Hematopoietic multipotent progenitor cell treated with erythropoietin and hydrocortisone succinate and interleukin-3 and kit ligand, for 6 days (in vitro differentiated cells): ENCODE measurements at regions not wholly inside any gene's neighbourhood (a gene's known extent, or its start where the extent isn't known, plus 50 kb on each side); places are given as distances from the start of the nearest gene placed in this dataset.

Experiments used
- DNase-seq: peaks from one replicate; pipeline ENCODE4 v3.0.0-alpha.2; 2015

DNA sequence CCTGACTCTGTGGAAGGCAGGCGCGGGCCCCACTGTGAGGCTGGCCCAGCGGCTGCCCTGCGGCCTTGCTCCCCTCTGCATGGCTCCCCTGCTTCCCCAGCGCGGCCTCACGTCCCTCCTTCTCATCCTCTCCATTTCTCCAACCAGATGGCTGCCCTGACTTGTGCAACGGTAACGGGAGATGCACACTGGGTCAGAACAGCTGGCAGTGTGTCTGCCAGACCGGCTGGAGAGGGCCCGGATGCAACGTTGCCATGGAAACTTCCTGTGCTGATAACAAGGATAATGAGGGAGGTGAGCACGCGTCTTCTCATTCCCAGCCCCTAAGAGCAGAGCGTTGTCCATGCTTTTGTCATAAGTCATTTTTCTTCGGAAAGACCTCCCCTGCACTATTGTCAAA, 129.0 kb upstream of the WWC1 start:
- no peak for DNase-seq

DNA sequence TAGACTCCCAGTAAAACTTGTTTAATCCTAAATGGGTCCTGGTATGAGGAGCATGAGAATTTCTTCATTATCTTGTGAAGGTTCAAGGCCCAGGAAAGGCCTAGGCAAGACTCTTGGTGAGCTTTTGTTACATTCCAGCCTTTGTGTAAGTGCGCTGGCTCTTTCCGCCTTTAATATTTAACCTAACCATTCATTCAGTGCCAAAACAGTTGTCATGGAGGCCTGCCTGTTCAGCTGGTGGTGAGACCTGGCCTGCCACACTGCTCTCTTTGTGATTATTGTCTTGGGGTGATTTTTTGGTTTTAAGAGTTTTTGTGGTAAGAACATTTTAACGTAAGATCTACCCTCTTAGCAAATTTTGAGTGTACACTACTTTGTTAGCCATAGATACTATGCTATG, 127.5 kb upstream of the WWC1 start:
- no peak for DNase-seq

DNA sequence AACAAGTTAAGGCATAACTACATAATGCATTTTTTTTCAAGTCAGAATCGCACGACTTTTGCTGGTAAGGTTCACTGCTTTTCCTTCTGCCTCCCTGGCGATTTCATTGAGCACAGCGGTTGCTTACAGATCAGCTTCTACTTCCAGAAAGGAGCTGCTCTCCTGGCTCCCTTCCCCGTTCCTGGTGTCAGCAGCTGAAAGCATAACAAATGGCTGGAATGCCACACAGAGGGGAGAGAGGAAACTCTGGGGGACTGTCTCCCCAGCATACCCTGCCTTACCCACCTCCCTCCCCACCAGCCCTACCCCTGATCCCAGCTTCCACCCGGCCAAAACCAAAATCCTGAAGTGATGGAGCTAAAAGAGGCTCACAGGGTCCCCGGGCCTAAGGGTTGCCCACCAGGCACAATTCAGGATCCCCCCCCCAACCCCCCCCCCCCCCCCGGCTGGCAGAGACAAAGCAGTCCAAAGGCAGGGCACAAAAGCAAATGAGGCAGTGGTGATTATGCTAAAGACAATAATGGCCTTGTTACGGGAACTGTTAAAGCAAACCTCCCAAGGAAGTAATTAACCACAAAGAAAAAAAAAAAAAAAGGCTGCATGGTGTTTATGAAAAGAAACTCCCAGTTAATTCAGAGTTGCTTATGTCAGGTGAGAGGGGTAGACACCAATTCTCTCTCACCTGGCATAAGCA, 126.1 kb upstream of the WWC1 start:
- no peak for DNase-seq

DNA sequence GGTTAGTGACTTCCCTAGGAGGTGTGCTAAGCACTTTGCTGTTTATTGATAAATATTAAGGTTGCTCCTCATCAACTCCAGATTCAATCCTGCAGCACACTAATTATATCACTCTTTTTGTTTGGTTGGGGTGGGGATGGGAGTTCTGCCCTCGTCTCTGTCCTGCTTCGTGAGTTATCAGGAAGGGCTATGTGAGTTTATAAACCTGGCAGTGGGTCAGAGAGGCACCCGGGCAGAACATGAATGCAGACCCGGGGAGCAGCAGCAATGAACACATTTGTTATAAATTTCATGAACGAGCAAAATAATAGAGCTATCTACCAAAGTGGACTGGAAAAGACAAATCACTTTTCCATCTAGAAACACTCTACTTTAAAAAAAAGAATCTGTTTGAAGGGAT, 125.5 kb upstream of the WWC1 start:
- no peak for DNase-seq

DNA sequence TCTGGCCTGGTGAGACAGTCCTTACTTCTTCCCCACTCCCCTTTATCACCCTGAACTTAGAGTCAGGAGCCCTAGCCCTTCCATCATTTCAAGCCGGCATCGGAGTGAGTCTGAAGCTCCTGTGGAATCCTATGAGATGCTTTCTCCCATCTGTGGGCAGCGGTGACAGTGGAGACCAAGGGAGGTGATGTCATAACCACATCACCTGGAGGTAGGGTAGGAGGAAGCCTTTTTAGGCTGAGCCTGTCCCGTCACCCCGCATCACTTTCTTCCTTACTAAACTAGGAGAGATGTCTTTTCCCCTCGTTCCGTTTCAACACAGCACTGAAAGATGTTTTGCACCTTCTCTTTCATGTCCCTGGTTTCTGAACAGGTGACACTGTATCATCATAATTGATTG, 124.1 kb upstream of the WWC1 start:
- no peak for DNase-seq

DNA sequence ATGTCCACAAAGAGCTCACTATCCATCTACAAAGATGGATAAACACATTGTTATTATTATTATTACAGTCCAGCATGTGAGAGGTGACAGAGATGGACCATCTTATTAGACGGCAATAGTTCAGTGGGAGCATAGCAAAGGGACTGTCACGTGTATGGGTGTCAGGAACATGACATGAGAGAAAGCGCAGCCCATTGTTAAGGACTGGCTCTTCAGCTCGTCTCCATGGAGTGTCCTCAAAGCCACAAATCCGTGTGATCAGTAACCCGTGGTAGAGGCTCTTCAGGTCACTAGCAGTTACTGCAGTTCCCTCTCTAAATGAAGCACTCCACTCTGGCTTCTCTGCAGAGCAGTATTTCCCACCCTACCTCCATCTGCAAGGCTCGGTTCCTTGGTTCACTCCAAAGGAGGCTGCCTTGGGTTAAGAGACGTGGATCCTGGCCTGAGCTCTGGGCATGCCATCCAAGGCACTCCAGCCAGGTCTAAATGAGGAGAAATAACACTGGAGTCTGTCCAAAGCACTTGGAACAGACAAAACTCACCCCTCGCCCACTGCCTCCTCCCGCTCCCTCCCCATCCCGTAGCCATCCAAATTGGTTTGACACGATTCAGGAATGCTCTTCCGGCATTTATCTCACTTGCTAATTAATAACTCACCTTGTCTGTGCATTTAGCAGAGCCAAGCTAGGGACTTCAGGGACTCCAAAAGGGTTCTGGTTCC, 122.3 kb upstream of the WWC1 start:
- DNase-seq = no peak

DNA sequence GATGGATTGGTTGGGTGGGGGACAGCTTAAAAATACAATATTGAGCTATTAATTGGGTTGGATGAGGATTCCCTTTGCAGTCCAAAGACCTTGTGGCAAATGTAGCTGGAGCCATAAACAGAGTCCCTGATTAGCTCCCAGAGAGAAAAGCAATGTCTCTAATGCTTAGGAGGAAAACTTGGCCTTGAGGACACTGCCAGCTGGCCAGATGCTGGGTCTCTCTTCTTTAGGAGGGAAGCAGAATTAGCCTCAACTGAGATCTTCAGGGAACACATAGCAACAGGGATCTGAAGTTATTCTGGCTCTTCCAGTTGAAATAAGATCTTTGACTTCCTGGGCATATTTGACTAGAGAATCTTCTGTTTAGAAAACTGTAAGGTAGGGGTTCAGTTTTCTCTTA, 121.7 kb upstream of the WWC1 start:
- no peak for DNase-seq

DNA sequence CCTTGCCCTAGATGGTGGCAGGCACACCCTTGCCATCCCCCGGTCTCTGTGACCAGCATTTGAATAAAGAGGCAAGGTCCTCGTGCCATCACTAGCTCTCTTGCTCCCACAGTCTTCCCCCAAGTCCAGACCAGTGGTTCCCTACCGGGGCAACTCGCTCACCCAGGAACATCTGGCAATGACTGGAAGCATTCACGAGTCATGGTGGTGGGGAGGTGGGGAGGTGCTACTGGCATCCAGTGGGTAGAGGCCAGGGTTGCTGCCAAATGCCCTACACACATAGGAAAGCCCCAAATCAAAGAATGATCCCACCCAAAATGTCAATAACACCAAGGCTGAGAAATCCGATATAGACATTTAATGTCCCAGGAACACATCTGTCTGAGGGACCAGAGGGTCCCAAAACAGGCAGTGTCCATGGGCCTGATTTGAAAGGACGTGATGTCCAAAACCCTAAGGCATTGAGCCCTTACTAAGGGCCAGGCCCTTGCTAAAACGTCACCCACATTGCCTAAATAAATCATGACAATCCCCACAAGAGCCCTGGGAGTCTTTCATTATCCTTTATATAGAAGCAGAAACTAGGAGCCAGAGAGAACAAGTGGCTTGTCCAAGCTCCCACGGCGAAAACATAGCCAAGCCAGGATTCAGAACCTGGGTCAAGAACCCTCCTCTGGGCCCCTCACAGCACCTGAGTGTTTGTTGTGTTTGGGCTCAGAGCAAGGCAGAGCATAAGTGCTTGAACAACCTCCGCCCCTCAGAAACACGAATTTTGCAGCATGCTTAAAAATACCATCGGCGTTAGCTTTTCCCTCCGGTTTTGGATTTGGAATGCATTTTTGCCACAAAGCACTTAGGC, 119.3 kb upstream of the WWC1 start:
- DNase-seq = no peak

DNA sequence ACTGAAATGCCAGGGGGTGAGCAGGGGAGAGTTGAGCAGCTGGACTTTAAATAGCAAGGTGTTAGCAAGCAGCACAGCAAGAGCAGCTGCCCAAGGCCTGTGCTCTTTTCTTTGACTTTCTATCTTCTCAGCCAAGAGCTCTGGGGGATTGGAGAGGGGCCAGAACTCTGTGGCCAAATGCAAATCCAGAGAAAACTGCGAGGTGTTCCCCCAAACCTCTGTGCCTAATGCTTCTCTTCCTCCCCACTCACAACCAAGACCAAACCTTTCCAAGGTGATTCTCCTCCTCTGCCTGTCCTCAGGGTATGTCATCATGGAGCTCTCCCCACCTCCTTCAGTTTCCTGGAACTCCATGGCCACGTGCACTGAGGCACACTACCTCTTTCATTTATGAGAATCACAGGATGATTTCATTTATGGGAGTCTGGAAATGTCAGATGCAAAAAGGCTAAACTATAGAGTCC, 118.7 kb upstream of the WWC1 start:
- DNase-seq = no peak

DNA sequence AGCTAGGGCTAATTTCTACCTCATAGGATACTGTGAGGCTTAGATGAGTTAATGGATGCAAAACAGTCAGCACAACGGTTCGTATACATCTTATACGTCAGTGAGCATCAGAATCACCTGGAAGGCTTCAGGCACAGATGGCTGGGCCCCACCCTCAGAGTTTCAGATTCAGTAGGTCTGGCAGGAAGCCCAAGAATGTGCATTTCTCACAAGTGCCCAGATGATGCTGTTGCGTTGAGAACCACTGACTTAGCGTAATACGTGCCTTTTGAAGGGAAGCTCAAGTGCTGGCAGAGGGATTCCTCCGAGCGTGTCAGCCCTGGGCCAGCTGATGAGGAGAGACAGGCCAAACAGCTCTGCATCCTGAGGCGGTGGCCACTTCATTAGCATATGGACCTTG, 117.1 kb upstream of the WWC1 start:
- DNase-seq = no peak

DNA sequence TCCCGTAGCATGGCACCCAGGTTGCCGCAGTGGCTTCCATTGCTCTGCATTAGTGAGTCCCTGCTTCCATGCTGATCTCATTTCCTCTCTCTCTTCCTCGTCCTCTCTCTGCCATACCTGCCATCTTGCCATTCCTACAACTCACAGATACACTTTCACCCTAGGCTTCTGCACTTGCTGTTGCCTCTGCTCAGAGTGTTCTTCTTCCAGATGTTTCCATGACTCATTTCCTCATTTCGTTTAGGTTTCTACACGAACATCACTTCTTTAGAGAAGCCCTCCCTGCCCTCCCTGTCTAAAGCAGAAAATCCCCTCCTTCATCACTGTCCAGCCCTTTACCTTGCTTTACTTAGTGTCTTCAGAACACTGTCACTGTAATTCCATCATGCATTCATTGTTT, 115.2 kb upstream of the WWC1 start:
- DNase-seq = peak; percentile 3

DNA sequence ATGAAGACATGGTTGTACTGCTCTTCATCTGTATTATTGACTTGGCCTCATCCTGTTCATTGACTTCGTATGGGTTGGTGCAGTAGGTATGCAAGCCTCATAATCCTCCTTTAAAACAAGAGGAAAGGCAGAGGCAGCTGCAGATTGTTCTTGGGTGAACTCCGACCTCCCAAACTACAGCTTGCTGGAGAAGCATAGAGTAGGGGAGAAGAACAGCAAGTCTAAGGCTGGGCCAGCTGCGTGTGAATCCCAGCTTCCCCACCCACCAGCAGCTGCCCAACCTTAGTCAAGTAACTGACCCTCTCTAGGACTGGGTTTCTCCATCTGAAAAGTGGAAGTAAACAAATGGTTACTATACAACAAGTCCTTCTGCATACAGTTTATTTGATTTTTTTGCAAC, 114.5 kb upstream of the WWC1 start:
- DNase-seq = no peak

DNA sequence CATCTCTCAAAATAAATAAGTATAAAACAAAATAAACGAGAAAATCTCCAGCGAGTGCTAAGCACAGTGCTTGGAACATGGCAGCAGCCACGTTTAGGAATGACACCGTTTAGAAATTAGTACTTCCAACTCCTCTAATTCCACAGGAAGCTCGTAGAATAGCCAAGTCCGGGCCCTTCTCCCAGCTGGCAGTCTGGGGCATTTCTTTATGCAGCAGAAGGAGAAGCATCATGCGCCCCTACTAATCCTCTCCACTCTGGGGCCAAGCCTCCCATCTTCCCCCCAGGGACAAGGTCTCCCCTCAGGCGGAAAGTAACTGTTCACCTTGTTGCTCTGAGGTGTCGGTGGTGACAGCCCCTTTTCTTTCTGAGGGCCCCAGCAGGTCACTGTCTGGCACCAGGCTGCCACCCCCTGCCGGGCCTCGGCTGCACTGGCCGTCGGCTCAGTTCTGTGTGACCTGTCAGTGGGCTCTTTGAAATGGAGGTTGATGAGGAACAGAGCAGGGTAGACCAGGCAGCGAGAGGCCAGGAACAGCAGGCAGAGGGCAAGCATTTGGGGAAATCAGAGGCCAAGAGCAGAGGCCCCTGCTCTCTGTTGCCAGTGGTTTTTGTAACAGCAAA, 113.5 kb upstream of the WWC1 start:
- no peak for DNase-seq

DNA sequence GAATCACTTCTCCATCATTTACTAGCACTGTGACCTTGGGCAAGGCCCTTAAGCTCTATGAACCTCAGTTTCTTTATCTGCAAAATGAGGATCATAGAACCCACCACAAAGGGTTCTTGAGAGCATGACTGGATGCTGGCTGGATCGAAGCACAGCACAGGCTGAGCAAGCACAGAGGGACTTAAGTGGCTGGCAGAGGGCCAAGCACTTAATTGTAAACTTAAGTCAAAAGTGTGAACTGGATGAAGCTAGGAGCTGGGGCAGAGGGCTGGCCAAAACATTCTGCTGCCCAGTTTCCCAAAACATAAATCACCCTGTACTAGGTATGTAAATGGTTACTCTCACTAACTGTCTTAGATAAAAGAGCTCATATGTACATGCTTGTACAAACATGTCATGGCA, 112.3 kb upstream of the WWC1 start:
- DNase-seq = no peak

DNA sequence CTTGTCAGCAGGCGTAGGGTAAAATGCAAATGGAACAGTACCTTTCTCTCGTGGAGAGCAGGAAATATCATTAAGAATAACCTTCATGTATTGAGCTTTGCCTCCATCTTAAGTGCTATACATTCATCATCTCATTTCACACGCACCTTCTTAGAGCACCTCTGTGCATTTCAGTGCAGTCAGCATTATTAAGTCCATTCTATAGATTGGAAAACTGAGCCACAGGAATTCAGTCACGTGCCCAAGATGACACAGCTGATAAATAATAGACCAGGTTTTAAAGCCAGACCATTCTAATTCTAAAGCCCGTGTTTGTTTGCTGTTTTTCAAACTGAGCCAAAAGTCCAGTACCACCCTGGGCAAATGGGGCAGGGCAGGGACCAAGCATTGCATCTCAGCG, 109.2 kb upstream of the WWC1 start:
- no peak for DNase-seq

DNA sequence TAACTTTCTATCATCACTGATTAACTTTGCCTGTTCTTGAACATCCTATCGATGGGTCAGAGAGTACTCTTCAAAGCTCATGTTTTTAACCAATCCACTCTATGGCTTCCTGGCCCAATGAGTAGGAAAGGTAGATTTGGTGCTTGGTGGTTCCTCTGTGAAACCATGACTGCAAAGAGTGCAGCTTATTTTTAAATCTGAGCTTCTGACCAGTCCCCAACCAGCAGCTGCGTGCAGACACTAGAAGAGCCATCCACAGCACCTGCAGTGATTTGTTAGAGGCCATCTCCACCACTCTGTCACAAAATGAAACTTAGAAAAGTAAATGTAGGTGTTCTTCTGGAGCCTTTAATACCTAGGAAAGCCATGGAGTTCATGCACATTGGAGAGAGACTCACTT, 107.3 kb upstream of the WWC1 start:
- DNase-seq = no peak

DNA sequence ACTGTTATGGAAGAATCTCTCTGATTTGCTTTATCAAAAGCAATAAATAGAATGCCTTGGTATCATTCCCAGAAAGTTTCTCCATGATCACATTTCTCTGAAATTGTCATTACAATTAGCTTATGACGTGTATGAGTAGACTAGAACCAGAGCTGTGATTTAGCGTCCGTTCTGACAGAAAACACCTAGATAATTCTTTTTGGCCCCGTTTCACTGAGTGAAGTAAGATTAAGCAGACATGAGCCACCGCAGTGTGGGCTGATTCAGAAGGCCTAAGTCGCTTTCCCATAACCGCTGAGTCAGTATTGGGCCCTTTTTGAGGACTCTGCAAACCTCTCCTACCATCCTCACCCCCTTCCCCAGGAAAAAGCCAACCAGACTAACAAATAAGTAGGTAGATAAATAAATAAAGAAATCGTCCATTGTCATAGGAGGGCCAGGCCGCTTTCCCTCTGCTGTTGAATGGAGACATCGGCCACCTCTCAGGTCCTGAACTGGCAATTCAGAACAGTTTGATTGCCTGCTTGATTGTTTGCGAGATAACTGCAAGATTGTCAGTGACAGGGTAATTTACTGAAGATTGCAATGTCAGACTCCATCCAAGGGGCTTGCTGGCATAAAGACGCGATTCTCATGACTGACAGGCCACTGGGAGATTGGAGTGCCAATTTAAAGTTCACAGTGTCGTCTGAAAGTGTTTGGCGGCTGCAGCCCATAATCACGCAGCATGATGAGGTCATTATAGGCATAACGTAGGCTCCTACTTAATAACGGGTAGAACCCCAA, 105.0 kb upstream of the WWC1 start:
- DNase-seq = no peak

DNA sequence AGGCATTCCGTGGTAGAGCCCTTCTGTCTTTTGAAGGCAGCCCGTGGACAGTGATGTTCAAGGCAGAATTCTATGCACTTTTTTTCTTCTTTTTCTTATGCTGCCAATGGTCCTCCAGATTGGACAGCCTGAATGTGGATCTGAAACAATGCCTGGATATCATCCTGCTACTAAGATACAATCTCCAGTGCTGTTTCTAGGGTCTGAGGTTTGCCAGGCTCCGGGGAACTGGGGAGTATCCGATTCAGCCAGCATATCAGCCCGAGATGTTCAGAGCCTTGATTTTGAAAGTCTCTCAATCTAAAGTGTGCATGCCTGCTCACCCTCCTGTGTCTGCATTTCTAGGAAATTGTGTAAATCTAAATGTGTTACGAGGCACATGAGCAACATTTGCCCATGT, 103.8 kb upstream of the WWC1 start:
- DNase-seq = no peak

DNA sequence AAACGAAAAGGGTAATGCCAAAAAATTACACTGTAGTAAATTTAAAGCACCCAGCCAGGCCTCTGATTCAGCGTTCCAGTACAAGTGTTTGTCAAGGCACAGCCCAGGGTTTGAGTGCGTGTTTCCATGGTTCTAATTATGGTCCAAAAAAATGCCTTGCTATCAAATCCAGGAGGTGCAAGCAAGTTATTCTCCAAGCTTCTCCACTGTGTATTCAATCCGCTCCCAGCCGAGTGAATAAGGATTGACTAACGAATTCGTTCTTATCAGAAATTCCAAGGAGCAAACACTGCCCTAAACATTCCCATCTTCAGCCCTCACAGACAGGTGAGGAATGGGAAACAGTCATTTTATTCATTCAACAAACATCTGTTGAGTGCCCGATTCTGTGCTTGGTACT, 103.3 kb upstream of the WWC1 start:
- no peak for DNase-seq

DNA sequence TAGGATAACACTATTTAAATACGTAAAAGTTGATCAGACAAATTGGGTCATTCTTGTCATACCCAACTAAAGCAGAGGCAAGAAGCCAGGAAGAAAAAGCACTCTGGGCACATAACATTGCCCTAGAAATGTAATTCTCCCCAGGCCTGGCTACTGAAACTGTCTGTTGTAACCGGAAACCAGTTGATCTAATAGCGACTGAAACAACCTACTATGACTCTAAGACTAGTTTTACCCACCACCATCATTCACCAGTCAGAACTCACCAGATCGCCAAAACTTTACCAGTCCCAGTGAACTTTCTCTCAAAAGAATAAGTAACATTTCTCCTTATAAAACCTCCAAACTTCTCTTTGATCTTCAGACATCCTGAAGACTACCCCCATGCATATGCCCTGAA, 99.3 kb upstream of the WWC1 start:
- DNase-seq = no peak

DNA sequence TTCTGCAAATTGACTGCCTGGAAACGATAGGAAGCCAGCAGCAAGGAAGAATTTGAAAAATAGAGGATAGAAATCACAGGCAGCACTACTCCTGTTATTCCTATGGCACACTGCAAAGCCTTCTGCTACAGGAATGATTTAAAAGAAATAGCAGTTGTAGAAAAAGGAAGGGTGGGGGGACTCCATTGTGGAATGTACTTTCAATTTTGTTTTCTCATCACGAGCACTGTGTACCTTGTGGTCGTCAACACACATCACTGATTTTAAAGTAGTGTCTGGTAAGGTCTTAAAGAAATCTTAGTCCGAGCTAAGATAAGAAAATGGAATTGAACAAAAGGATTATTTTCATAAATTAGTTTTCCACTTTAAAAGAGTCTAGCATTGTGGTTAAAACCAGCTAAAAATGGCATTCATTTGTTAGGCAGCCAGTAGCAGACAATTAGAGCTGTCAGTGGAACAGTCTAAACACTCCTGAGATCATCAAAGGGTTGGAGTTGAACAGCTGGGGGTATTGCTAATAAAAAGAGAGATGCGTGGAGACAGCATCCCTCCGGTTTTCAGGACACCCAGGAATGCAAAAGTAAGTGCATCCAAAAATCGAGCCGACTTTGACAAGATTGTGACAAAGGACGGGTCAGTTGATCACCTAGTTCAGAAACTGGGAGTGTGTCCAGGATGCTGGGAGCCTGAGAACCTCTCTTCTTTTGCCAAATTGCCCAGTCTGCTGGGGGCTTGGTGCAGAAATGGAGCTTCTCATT, 97.8 kb upstream of the WWC1 start:
- DNase-seq = no peak

DNA sequence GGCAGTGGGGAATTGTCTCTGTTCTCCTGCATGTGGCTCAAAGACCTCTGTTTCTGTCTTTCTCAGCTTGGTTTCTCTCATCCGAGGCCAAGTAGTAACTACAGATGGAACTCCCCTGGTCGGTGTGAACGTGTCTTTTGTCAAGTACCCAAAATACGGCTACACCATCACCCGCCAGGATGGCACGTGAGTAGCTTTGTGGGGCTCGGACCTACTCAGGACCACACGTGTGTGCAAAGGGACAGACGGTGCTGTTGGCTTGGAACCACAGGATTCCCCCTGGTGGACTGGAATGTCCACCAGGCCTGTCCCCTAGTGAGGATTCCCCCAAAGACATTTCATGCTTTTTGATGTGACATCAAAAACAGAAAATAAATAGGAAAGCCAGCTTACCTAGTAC, 96.3 kb upstream of the WWC1 start:
- no peak for DNase-seq
